Trophoblast cell (in vitro differentiated cells and primary cell): ENCODE measurements at regions not wholly inside any gene's neighbourhood (a gene's known extent, or its start where the extent isn't known, plus 50 kb on each side); places are given as distances from the start of the nearest gene placed in this dataset.

Source experiments
- DNase-seq, 2 donors: peaks; one replicate each; pipeline ENCODE4 v3.0.0-alpha.2; 2016
- H2AFZ ChIP-seq: 2 replicates; pipeline ENCODE4 v1.6.1; 2013; ENCODE audit warnings: low read length, moderate library complexity, mild to moderate bottlenecking; ENCODE audit not compliant: insufficient read depth, poor library complexity
- H2AK5ac ChIP-seq: 2 replicates; pipeline ENCODE4 v1.6.1; 2013; ENCODE audit warnings: mild to moderate bottlenecking, low read length
- H2BK120ac ChIP-seq: 2 replicates; pipeline ENCODE4 v1.6.1; 2013; ENCODE audit warnings: low read length, mild to moderate bottlenecking, moderate library complexity; ENCODE audit not compliant: insufficient read depth, poor library complexity
- H2BK12ac ChIP-seq: 2 replicates; pipeline ENCODE4 v1.6.1; 2013; ENCODE audit warnings: mild to moderate bottlenecking, low read length, moderate library complexity
- H2BK5ac ChIP-seq: 2 replicates; pipeline ENCODE4 v1.6.1; 2013; ENCODE audit warnings: low read length, low read depth, moderate library complexity, mild to moderate bottlenecking; ENCODE audit not compliant: poor library complexity
- H3K14ac ChIP-seq: 2 replicates; pipeline ENCODE4 v1.6.1; 2013; ENCODE audit warnings: mild to moderate bottlenecking, low read length
- H3K18ac ChIP-seq: 2 replicates; pipeline ENCODE4 v1.6.1; 2013; ENCODE audit warnings: mild to moderate bottlenecking, low read length
- H3K23ac ChIP-seq: 2 replicates; pipeline ENCODE4 v1.6.1; 2013; ENCODE audit warnings: low read length
- H3K27ac ChIP-seq: 2 replicates; pipeline ENCODE4 v1.5.1; 2013; ENCODE audit warnings: low read depth, mild to moderate bottlenecking, inconsistent platforms, low read length, moderate library complexity
- H3K27me3 ChIP-seq: 2 replicates; pipeline ENCODE4 v1.6.1; 2013; ENCODE audit warnings: inconsistent platforms, mild to moderate bottlenecking, low read length, moderate library complexity; ENCODE audit not compliant: insufficient read depth
- H3K36me3 ChIP-seq, 2 experiments: 1 replicate in 1 of 2; 2 replicates in 1 of 2; pipeline ENCODE4 v1.6.1; 2013; ENCODE audit warnings: low read length in 2 of 2, mild to moderate bottlenecking in 2 of 2, moderate library complexity in 1 of 2; ENCODE audit not compliant: insufficient read depth in 2 of 2, control insufficient read depth in 1 of 2
- H3K4ac ChIP-seq: 2 replicates; pipeline ENCODE4 v1.6.1; 2013; ENCODE audit warnings: low read depth, mild to moderate bottlenecking, low read length, moderate library complexity
- H3K4me1 ChIP-seq, 2 experiments: 1 replicate in 1 of 2; 2 replicates in 1 of 2; pipeline ENCODE4 v1.6.1; 2013; ENCODE audit warnings: low read length in 2 of 2, mild to moderate bottlenecking in 2 of 2, moderate library complexity in 1 of 2; ENCODE audit not compliant: insufficient read depth in 2 of 2, control insufficient read depth in 1 of 2
- H3K4me2 ChIP-seq: 2 replicates; pipeline ENCODE4 v1.6.1; 2013; ENCODE audit warnings: inconsistent platforms, mild to moderate bottlenecking, low read length, moderate library complexity
- H3K4me3 ChIP-seq: 2 replicates; pipeline ENCODE4 v1.5.1; 2013; ENCODE audit warnings: mild to moderate bottlenecking, low read depth, low read length, inconsistent platforms
- H3K79me1 ChIP-seq: one replicate; pipeline ENCODE4 v1.6.1; 2013; ENCODE audit warnings: low read length
- H3K79me2 ChIP-seq: 2 replicates; pipeline ENCODE4 v1.6.1; 2013; ENCODE audit warnings: low read length, mild to moderate bottlenecking; ENCODE audit not compliant: control insufficient read depth, insufficient read depth, poor library complexity
- H3K9ac ChIP-seq: 2 replicates; pipeline ENCODE4 v1.6.1; 2013; ENCODE audit warnings: mild to moderate bottlenecking, low read length
- H3K9me3 ChIP-seq: 2 replicates; pipeline ENCODE4 v1.6.1; 2013; ENCODE audit warnings: low read depth, mild to moderate bottlenecking, control low read depth, inconsistent platforms, low read length; ENCODE audit not compliant: insufficient read depth
- H4K12ac ChIP-seq: 2 replicates; pipeline ENCODE4 v1.6.1; 2013; ENCODE audit warnings: low read depth, mild to moderate bottlenecking, low read length, moderate library complexity
- H4K8ac ChIP-seq: 2 replicates; pipeline ENCODE4 v1.6.1; 2013; ENCODE audit warnings: low read depth, mild to moderate bottlenecking, low read length, moderate library complexity
- H4K91ac ChIP-seq: one replicate; pipeline ENCODE4 v1.6.1; 2013; ENCODE audit warnings: low read depth, mild to moderate bottlenecking, low read length, moderate library complexity
- WGBS: extraction: QIAGEN DNeasy Blood & Tissue Kit; methylation state at CpG from one replicate; pipeline ENCODE4 v1.1.7; 2013; ENCODE audit warnings: missing lambda C conversion rate; ENCODE audit not compliant: insufficient read length, insufficient coverage; ENCODE audit errors: extremely low coverage; 5-methylcytosine and 5-hydroxymethylcytosine counted together

- no peak overlapping the region for H4K12ac ChIP-seq
- no peak overlapping the region for H3K23ac ChIP-seq
- no peak overlapping the region for H4K8ac ChIP-seq
- no peak overlapping the region for H3K4me2 ChIP-seq
- H3K4me1 ChIP-seq, result no peaks in the 10 kb centered on the region
- no peak overlapping the region for H2AK5ac ChIP-seq
- no peak overlapping the region for H2BK5ac ChIP-seq
- H2BK12ac ChIP-seq, result no peak overlapping the region
- no peak overlapping the region for H3K4ac ChIP-seq
- no peak overlapping the region for H3K18ac ChIP-seq
- no peaks in the 10 kb centered on the region for H3K27me3 ChIP-seq
- H3K9ac ChIP-seq, result no peak overlapping the region
- no peak overlapping the region for H4K91ac ChIP-seq
- no peak overlapping the region for H3K14ac ChIP-seq
- no peak overlapping the region for H2BK120ac ChIP-seq
- H3K4me3 ChIP-seq, result no peak overlapping the region
- DNase-seq, result no peak
- H3K79me1 ChIP-seq, result no peaks in the 10 kb centered on the region
- no CpG with 5 or more reads among the region's 4 CpGs for WGBS
- H3K9me3 ChIP-seq, result no peaks in the 10 kb centered on the region
- H3K36me3 ChIP-seq, result no peaks in the 10 kb centered on the region
- no peaks in the 10 kb centered on the region for H3K79me2 ChIP-seq
- no peak overlapping the region for H3K27ac ChIP-seq
- no peak overlapping the region for H2AFZ ChIP-seq
Observed at GRCh38 chr4:187619319-187619718, 376.3 kb upstream of the ZFP42 start.

GRCh38 chr4:187632260-187632995 lies 363.1 kb upstream of the ZFP42 start:
- Histone ChIP-seq H4K8ac (no peak overlapping the region), H3K9ac (no peak overlapping the region), H3K18ac (no peak overlapping the region), H3K4me2 (no peak overlapping the region), H3K9me3 (no peaks in the 10 kb centered on the region), H2AFZ (no peak overlapping the region), H4K91ac (no peak overlapping the region), H2BK5ac (no peak overlapping the region), H3K4me1 (no peaks in the 10 kb centered on the region), H3K4me3 (no peak overlapping the region), H3K36me3 (no peaks in the 10 kb centered on the region), H3K79me2 (no peaks in the 10 kb centered on the region), H3K23ac (no peak overlapping the region), H2BK12ac (no peak overlapping the region), H2BK120ac (no peak overlapping the region), H3K27me3 (no peaks in the 10 kb centered on the region), H3K4ac (no peak overlapping the region), H3K27ac (no peak overlapping the region), H3K79me1 (no peaks in the 10 kb centered on the region), H3K14ac (no peak overlapping the region), H2AK5ac (no peak overlapping the region), H4K12ac (no peak overlapping the region)
- DNase-seq, result no peak
- no CpG with 5 or more reads among the region's 8 CpGs for WGBS

GRCh38 chr4:187633245-187633644 lies 362.3 kb upstream of the ZFP42 start:
- no CpG with 5 or more reads among the region's 2 CpGs for WGBS

GRCh38 chr4:187656959-187657358 lies 338.6 kb upstream of the ZFP42 start:
- Histone ChIP-seq H2AK5ac (no peak overlapping the region), H3K23ac (no peak overlapping the region), H3K14ac (no peak overlapping the region), H4K91ac (no peak overlapping the region), H3K4me2 (no peak overlapping the region), H2BK5ac (no peak overlapping the region), H3K36me3 (no peaks in the 10 kb centered on the region), H3K9me3 (no peaks in the 10 kb centered on the region), H3K79me1 (no peaks in the 10 kb centered on the region), H3K79me2 (no peaks in the 10 kb centered on the region), H3K4me1 (no peaks in the 10 kb centered on the region), H2BK120ac (no peak overlapping the region), H3K27ac (no peak overlapping the region), H2BK12ac (no peak overlapping the region), H3K18ac (no peak overlapping the region), H2AFZ (no peak overlapping the region), H3K27me3 (no peaks in the 10 kb centered on the region), H3K4ac (no peak overlapping the region), H3K4me3 (no peak overlapping the region), H4K12ac (no peak overlapping the region), H4K8ac (no peak overlapping the region), H3K9ac (no peak overlapping the region)
- peak in 1 of 2 donors; percentile 2 for DNase-seq

More at GRCh38 chr4:187633245-187633644, 362.3 kb upstream of the ZFP42 start:
- no peak overlapping the region for H2AFZ ChIP-seq
- H3K23ac ChIP-seq, result no peak overlapping the region
- H2BK5ac ChIP-seq, result no peak overlapping the region
- H3K4me1 ChIP-seq, result no peaks in the 10 kb centered on the region
- no peaks in the 10 kb centered on the region for H3K79me1 ChIP-seq
- no peak overlapping the region for H2BK120ac ChIP-seq
- H3K9me3 ChIP-seq, result no peaks in the 10 kb centered on the region
- no peak overlapping the region for H3K9ac ChIP-seq
- no peak overlapping the region for H4K8ac ChIP-seq
- H4K12ac ChIP-seq, result no peak overlapping the region
- no peak overlapping the region for H3K4me3 ChIP-seq
- H3K4me2 ChIP-seq, result no peak overlapping the region
- H3K27me3 ChIP-seq, result no peaks in the 10 kb centered on the region
- DNase-seq, result no peak
- H3K14ac ChIP-seq, result no peak overlapping the region
- no peak overlapping the region for H4K91ac ChIP-seq
- H3K36me3 ChIP-seq, result no peaks in the 10 kb centered on the region
- H3K18ac ChIP-seq, result no peak overlapping the region
- no peak overlapping the region for H2AK5ac ChIP-seq
- H3K27ac ChIP-seq, result no peak overlapping the region
- no peaks in the 10 kb centered on the region for H3K79me2 ChIP-seq
- no peak overlapping the region for H3K4ac ChIP-seq
- H2BK12ac ChIP-seq, result no peak overlapping the region
